ENCODE measurements at regions not wholly inside any gene's neighbourhood (a gene's known extent, or its start where the extent isn't known, plus 50 kb on each side); places are given as distances from the start of the nearest gene placed in this dataset.

- TF ChIP-seq CTCF (IDR thresholded peaks at IDR 0.05) (no peak), POLR2A (IDR thresholded peaks at IDR 0.05) (no peak)
Measured at GRCh38 chr13:37383046-37383445, 215.5 kb downstream of the POSTN start.
